HG03469 (cell line): ENCODE measurements at regions not wholly inside any gene's neighbourhood (a gene's known extent, or its start where the extent isn't known, plus 50 kb on each side); places are given as distances from the start of the nearest gene placed in this dataset.

ENCODE experiments used
- ATAC-seq: cut with Tn5 transposase; IDR thresholded peaks from one replicate; pipeline ENCODE4 v1.9.1; 2021; ENCODE audit warnings: mild to moderate bottlenecking, moderate library complexity, moderate number of reproducible peaks; ENCODE audit not compliant: unreplicated experiment

DNA sequence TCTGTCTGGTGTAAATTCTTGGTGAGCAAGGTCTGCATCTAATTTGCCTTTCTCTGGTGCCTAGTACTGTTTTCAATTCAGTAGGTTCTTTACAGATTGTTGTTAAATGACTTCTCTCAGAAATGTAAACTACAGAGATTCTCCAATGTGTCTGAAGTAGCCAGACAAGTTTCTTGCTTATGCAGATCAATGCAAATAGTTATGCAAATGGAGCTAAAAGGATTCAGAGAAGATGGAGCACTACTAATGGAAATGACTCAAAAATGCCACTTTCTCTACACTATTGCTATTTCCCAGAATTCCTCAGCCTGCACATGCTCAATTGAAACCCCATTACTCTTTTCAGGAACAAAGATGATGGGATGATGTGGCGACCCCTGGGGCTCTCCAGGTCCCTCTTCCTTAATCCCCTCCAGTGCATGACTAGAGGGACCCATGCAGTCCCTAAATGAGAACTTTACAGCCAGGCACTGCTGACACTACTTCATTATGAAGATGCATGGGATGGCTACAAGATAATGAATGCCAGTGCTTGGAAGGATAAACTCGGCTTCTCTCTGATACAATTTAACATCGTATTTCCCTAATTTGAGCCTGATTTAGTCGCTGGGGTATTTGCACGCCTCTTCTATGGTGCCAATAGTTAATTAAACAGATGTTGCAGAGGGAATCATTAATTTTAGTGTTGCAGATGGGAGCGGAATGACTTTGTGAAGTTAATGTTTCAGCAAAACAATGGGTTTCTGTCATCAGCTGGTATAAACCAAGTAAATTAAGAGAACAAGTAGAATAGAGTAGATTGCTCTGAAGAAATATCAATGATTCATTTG lies 753.2 kb downstream of the TLR4 start:
- ATAC-seq = no peak

DNA sequence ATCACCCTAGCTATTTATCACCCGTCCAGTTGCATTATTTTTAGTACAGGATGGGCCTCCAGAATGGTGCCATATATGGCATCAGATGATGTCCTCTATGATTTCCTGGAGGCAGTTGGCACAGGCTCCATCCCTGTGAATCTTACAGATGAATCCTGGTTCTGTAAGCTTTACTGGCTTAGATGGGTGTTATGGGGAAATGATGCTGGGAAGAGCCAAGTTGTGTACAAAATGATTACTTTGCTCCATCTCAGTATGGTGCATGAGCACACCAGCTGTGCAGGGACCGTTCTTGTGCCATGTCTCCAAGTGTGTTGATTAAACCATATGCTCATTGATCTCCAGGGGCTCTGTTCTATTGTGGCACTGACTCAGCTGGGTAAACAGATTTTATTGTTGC lies 755.7 kb downstream of the TLR4 start:
- ATAC-seq = no peak

DNA sequence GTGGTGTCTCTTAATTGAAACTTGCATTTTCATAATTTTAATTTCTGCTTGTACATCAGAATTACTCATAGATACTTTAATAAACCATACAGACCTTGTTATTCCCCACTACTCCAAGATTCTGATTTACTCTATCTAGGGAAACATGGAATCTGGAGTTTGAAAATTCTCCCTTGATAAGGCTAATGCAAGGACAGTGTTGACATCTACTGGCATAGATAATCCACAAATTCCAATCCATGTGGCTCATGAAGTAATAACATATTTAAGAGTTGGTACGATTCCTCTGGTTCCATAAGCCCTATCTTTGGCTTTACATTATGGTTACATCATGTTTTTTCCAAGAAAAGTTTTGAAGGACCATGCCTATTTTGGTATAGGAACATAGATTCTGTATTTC lies 759.2 kb downstream of the TLR4 start:
- ATAC-seq = no peak

DNA sequence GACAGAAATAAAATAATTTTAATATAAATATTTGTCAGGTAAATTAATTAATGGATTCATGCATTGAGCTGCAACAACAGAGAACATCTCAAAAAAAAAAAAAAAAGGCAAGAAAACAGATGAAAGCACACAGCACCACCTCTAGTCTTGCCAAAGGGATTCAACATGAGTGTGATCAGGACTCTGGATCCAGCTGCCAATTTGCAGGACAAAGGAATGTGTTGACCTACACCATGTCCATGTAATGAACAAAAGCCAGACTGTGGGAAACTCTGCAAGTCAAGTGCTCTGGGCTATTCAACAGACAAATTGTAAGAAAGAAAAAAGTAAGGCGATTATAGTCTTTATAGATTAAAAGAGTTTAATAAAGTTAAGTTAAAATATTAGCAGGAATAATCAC lies 769.3 kb downstream of the TLR4 start:
- ATAC-seq = no peak

DNA sequence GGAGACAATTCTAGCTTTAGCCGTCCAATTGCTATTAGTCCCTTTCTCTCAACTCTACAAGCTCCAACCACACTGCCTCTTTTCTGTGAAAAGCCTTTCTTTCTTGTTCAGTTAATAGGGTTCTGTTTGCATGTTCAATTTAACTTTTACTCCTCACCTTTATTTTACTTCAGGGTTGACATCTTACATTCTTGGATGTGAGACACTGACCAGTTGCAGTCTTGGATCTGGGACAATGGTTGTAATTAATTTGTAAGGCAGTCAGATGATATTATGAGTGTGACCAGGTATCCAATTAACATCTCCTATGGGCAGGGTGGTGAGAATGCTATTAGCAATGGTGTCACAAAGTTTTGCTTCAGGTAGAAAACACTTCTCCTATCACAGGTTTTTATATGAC lies 774.5 kb downstream of the TLR4 start:
- ATAC-seq = no peak

DNA sequence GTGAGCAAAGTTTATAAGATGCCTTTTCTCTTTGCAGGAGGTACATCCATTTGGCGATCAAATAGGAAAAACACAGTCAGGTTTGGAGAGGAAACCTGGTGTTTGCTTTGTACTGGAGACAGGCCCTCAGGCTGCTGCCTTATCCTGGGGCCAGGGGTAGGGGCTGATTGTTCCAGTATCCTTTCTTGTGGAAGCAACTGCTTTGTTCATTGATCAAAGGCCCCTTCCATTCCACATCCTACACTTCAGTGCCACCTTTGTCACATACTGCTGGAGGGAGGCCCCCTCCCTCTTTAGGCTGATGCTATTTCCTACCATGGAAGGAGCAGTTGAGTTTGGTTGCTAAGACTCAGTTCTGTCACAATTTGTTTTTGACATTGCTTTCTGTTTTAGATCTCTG lies 778.1 kb downstream of the TLR4 start:
- ATAC-seq = no peak

DNA sequence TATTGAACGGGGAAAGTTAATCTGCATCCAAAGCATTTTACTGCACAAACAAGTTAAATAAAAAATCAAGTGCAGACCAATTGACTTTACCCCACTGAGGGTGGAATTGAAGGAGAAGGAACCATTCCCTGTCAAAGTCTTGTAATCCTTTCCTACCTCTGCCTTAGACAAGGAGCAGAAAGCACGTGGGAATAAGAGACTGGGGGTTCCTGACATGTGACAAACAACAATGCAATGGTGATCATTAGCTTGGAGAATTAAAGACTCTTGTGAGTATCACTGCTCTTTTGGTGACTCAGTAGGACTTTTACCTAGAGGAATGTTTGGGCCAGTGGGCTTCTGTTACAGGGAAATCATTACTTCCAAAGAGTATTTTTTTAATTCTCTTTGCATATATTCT lies 779.5 kb downstream of the TLR4 start:
- no peak for ATAC-seq

DNA sequence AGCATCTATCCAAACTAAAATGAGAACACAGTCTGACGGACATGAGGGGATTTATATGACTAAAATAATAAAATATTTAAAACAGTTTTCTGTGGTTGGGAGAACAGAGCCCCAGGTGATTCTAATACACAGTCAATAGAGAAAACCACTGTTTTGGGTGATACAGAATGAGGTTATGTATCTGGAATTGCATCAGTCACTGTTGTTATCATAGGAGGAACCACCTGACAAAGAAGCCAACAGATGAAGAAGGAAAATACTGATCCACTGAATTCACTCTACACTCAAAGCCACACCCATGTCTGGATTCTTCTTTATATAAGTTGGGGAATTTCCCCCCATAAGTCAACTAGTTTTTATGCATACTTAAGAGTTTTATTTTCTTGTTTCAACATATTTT lies 799.0 kb downstream of the TLR4 start:
- no peak for ATAC-seq

DNA sequence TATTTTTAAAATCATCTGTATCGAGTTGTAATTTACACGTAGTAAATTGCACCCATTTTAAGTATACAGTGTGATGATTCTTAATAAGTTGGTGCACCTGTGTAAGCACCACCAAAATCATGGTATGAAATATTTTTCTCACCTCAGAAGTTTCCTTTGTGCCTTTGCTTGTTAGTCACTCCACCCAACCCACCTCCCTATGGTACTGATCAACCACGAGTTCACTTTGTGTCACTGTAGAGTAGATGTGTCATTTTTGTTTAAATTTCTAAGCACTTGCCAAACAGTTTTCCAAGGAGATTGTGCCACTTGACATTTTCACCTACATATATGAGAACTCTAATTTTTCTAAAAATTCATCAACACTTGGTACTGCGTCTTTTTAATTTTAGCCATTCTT lies 806.5 kb downstream of the TLR4 start:
- no peak for ATAC-seq

DNA sequence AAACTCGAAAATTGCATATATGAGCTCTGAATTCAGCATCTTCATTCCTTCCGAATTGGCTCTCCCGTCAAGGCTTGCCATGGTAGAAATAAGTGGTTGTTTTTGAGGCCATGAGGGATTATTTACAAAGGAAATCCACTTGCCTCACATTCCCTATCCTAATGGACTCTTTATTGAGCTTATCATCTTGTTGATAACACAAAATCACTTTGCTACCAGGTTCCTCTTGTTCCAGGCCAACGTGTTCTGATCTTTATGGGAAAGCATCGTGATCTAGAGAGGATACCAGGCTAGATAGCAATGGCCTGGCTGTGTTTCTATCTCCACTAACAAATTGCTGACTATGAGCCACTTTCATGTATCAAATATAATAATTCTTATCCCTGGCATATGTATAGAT lies 811.7 kb downstream of the TLR4 start:
- ATAC-seq = no peak

DNA sequence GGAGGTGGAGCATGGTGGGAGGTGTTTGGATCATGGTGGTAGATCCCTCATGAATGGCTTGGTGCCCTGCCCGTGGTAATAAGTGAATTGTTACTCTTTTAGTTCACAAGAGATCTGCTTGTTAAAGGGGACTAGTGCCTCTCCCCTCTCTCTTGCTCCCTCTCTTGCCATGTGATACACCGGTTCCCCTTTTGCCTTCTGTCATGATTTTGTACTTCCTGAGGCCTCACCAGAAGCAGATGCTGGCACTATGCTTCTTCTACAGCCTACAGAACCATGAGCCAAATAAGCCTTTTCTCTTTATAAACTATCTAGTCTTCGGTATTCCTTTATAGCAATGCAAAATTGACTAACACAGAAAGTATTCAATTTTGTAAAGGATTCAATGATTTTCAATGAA lies 817.1 kb downstream of the TLR4 start:
- ATAC-seq = no peak

DNA sequence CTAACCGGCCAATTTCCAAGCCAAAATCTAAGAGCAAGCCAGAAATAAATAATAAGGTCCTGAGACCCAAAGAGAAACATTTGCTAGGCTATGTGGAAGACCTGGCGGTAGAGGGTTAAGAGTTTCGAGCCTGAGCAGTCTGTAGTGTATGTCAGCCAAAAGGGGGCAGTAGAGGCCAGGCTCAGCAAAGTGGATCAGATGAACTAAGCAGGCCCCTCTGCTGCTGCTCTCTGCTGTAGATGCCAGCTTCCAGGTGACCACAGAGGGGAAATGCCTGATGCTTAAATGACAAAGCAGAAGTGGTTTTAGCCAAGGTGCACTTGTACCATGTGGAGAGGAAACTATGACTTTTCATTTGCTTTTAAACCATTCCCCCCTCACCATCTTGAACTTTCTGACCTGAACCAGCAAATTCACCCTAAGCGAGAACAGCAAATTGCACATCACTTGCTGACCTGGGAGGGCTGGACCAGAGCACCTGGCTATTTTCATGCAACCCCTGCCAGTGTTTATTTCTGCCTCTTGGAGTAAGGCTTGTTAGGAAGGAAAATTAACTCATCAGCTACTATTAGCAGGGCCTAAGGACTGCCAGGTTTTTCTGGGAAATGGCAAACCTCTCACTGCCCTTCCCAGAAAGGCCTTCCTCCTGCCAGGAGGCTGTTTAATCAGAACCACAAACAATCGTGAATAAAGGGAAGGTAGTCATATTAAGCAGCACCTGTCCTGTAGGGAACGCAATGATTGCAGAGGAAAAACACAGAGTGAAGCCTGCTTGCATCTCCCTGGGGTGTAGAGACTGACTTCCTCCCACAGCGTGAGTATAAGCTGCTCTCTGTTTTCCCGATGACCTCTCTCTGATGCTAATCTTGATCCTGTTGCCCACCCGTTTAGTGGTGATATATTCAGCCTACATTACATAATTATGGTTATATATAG lies 818.2 kb downstream of the TLR4 start:
- peak; percentile 92 for ATAC-seq

DNA sequence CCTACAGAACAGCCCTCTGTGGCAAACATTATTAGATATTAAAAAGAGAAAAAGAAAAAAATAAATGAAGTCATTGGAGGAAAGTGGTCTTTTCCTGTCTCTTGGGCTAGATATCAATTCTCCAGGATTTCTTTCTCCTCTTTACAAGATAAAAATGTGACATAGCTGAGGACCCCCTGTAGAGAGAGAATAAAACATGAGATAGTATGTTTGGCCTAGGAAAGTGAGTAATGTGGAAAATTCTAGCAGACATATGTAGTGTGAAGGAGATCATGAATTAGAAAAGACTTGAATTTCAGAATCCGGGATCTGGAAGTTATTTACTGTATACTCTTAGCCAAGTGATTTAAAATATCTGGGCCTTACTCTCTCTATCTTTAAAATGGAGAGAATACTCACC lies 823.1 kb downstream of the TLR4 start:
- ATAC-seq = no peak

DNA sequence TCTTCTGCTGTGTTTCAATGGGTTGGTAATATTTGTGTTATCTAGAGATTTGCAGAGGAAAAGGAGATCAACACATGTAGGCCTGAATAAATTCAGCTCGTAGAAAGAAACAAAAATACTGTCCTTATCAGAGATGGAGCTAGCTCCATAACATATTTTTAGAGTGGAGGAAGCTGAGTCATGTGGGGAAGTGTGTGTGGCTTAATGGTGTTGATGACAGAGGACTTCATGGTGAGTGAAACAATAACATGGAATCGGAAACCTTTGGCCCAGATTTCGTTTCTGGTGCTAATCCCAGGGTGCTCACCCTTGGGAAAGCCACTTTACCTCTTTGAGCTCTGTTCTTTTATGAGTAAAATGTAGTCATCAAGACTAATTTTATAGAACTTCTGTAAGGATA lies 825.0 kb downstream of the TLR4 start:
- peak; percentile 32 for ATAC-seq

DNA sequence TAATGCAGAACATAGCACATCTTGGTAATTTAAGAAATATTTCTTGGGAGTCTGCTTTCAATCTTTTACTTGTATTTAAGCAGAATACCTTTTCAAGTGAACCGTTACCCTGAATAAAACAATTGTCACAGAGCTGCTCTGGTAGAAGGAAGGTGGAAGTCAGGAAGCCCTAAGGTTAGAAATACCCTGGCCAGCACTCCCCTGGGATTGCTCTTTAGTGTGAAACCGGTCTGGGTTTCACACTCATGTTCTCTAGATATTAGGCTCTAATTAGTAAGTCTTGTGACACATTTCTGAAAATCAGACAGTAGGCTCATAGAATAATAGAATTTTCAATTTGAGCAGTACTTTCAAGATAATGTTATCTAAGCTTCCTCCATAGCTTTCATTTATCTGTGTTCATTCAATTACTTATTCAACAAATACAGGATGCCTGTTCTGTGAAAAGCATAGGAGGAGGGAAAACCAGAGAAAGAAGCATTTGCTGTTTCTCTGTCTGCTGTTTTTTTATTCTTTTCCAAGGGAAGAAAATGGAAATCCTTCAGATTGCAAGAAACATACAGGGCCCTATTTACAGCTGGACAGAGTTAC lies 825.5 kb downstream of the TLR4 start:
- ATAC-seq = peak; percentile 97

DNA sequence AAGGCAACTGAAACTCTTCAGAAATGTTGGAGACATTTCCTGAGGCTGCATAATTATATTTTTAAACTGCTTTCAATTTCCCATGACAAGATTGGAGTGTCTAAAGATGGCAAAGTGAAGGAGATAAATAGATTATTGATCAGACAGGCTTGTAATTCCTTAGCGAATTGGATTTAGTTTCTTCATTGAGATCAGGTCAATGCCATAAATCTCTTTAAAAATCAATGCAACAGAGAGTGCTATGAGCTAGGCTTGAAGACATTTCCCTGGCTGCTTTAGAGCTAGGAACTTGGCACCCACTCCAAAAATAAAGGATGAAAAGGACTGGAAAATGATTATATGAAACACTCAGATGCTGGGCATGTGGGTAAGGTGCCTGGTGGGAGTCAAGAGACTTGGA lies 828.4 kb downstream of the TLR4 start:
- no peak for ATAC-seq

DNA sequence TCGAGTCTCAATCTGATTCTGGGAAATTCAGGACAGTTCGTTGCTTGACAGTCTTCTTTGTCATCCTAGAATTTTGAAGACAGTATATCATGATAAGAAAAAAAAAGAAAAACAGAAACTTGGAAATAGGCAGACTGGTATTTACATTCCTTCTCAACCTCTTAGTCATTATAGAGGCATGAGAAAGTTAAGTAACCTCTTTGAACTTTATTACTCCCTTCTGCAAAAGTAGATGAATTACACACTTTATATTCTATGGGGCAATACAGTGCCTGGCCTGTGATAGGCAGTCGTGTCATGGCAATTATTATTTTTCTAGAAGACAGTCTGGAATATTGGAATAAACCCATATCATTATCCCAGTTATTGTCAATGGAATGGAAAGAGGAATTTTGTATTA lies 828.9 kb downstream of the TLR4 start:
- no peak for ATAC-seq

DNA sequence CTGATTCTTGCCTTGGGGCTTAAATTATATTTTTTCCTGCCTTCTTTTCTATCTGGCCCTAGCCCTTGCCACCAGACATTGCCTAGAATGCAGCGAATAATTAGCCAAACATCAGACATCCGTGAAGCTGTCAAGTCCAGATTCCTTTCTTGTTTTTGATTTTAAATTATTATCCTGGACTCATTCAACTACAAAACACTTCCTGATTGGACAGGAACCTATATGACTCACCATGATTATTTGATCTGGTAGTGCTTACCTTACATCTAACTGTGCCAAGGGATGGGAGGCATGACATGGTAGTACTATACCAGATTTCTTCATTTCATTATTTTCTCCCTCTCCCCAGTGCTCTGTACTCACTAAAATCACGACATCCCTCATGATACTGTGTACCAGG lies 829.6 kb downstream of the TLR4 start:
- no peak for ATAC-seq

DNA sequence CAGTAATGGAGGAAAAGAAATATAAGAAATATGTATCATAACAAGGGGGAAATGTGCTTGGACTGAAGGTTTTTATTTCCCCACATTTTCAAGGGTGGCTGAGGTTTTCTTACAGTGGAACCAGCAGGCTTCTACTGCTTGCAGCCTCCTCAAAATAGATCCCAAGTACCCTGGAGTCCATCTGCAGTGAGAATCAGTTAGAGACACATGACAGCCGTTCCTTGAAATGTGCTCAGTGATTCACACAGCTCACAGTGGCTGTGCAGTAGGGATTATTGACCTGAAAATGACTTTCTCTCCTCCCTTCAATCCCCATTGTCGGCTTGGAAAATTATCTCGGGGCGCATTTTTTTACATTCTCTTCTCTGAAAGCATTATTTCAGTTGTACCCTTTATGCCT lies 832.0 kb downstream of the TLR4 start:
- no peak for ATAC-seq

DNA sequence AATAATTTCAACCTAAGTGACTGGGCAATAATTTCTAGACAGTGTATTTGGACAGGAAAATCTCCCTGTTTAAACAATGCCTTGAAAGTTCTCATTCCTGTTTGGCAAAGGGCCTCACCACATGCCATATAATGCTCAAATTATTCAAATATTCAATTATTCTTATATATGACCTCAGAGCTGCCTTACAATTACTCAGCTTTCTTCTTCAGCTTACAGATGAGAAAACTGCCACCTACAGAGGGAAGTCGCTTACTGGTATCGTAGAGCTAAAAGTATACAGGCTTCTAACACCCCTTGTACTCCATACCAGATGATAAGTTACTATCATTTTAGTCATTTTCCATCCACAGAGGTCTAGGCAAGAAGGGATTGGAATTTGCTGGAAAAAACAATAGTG lies 830.3 kb downstream of the BRINP1 start:
- no peak for ATAC-seq

DNA sequence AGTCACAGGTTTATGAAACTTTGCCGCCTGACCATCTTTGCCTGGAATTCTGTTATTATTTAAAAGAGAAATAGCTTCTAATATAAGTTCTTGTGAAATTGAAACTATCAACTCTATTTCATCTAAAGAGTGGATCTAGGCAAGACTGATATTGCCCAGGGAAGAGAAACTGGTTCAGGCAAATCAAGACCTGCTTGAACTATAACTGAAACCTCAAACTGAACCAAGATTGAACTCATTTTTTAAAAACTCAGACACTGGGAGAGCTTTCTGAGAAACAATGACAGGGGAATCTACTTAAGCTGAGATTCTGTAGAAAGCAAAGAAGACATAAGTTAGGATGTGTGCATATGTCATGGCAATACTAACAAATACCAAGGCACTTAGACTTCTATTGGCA lies 815.8 kb downstream of the BRINP1 start:
- no peak for ATAC-seq

DNA sequence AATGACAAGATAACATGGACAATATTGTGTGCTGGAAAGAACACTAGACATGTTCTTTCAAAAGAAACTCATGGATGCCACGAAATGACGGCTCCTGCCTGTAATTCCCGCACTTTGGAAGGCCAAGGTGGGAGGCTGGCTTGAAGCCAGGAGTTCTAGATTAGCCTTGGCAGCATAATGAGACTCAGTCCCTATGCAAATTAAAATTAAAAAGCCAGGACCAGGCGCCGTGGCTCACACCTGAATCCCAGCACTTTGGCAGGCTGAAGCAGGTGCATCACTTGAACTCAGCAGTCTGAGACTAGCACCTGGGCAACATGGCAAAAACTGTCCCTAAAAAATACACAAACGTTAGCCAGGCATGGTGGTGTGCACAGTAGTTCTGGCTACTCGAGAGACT lies 814.2 kb downstream of the BRINP1 start:
- no peak for ATAC-seq
